GM19463 (cell line): ENCODE measurements at regions not wholly inside any gene's neighbourhood (a gene's known extent, or its start where the extent isn't known, plus 50 kb on each side); places are given as distances from the start of the nearest gene placed in this dataset.
"Not testable (repeated sequence)": the region's sequence is repeated elsewhere in the genome, so short reads cannot be mapped to it uniquely, and the experiment has no call there.

Source experiments
- ATAC-seq: cut with Tn5 transposase; IDR thresholded peaks from one replicate; pipeline ENCODE4 v1.9.1; 2021; ENCODE audit warnings: mild to moderate bottlenecking, moderate library complexity; ENCODE audit not compliant: unreplicated experiment

GRCh38 chr1:182003953-182004586, 57.4 kb downstream of the ZNF648 start:
- ATAC-seq: no peak

- no peak for ATAC-seq
Measured at GRCh38 chr1:182003025-182003725, 58.3 kb downstream of the ZNF648 start.

DNA sequence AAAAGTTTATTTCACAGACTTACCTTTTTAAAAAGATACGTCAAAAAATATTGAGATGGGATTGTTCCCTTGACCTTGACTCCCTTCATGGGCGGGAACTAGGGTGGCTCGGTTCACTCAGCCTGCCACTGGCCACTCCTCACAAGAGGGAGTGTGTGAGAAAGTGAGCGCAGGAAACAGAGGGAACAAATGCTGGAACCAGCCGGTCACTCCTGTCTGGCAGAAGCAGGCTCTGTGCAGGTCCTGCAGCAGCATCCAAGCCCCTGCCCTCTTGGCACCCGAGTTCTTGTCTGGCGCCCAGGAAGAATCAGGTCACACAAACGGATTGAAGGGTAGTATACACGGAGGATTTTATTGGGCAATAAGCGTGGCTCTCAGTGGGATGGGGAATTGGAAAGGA, 58.9 kb downstream of the ZNF648 start:
- ATAC-seq: no peak

DNA sequence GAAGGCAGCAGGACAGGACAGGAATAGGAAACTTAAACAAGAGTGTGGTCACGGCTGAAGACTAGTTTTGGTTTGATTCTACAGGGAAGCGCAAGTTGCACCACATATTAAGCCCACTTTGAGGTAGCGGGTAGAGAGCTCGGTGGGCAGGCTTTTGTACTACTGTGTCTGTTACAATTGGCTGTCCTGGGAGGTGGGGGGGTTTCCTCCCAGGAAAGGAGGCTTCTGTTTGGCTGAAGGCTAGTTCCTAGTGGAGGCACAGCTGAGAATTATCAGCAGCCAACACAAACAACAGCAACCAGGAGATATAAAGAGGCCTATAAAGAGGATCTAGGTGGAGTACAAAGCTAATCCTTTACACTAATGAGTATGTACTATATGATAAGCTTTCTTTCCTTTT, 62.7 kb downstream of the ZNF648 start:
- no peak for ATAC-seq

DNA sequence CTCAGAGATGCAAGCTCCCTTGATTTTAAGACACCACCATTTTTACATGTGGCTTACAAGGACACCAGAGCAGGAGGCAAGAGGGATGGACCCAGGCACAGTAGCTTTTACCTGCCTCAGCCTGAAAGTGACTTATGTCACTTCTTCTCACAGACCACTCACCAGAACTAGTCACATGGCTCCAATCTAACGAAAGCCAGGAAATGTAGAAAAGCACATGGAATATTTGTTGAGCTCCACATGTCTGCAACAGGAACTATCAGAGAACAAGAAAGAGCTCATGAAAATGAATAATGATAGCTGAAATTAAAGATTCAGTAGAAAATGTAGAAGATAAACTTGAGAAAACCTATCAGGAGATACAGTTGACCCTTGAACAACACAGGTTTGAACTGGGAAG, 69.4 kb downstream of the ZNF648 start:
- ATAC-seq: no peak

DNA sequence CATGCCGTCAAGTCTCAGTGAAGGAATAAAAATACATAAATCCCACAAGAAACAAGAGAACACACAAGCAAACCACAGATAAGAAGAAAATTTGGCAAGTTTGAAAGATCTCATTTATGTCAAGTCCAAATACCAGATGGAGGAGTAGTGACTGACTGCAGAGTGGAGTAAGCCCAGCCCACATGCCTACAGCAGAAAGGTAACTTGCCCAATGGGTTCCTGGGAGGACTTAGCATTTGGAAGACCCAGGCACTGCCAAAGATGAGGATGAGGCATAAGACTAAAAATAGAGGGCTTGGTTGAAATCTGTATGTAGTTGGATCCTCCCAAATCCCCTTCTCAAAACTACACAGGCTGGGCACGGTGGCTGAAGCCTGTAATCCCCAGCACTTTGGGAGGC, 70.8 kb downstream of the ZNF648 start:
- no peak for ATAC-seq

- ATAC-seq: no peak
Measured at GRCh38 chr1:181989261-181989920, 72.1 kb downstream of the ZNF648 start.

DNA sequence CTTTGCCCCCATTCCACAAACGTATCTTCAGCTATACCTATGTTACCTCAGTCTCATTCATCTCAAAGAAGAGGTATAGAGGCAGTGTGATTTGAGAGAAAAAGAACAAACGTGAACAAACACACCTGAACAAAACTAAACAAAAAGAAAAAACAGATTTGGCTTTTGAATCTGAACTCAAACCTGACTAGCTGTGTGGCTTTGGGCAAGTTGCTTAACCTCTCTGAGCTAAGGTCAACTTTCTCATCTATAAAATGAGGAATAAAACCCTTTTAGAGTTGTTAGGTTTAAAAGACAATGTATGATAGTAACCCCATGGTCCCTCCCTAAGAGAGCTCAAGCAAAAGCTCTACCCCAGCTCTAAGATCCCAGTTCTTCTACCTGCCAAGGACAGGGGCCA, 73.5 kb downstream of the ZNF648 start:
- ATAC-seq: no peak

- ATAC-seq: no peak
Measured at GRCh38 chr1:181987334-181987895, 74.1 kb downstream of the ZNF648 start.

GRCh38 chr1:181986907-181987305, 74.6 kb downstream of the ZNF648 start:
- no peak for ATAC-seq

- no peak for ATAC-seq
Measured at GRCh38 chr1:181985936-181986906, 75.3 kb downstream of the ZNF648 start.

- ATAC-seq: no peak
Measured at GRCh38 chr1:181985281-181985680, 76.2 kb downstream of the ZNF648 start.

- no peak for ATAC-seq
Measured at GRCh38 chr1:181984006-181984405, 77.5 kb downstream of the ZNF648 start.

DNA sequence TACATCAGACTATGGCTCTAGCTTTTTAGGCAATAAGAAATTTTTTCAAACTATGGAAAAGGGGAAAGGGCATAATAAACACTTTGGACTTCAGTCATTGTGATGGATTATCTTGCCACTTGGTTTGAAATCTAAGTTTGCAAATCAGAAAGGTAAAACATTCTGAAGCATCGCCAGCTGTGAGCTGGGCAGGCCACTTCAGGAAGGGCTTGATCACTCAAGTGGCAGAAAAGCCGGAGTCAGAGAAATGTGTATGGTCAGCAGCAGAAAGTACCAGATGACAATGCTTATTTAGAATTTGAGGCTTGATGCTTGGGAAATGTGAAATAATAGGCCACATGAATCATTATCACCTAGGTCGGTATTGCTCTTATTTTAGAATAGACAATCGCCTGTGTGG, 79.7 kb downstream of the ZNF648 start:
- ATAC-seq: no peak

- no peak for ATAC-seq
Measured at GRCh38 chr1:181972256-181972655, 89.3 kb downstream of the ZNF648 start.

DNA sequence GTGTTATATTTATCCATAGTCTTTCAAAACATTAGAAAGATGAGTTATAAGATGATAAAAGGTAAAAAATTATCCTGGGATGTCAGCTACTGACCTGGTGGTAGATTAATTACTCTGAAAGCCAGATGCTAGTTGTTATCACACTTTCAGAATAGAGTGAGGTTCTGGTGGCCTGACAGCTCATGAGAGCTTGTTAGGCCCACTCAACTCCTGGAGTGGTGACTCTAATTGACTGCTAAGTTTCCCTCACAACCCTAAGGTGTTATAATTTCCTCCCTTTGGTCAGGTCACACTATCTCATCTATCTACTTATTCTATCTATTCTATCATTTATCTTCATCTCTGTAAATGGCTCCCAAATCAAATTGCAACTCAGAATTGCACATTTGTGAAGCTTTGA, 90.1 kb downstream of the ZNF648 start:
- no peak for ATAC-seq

DNA sequence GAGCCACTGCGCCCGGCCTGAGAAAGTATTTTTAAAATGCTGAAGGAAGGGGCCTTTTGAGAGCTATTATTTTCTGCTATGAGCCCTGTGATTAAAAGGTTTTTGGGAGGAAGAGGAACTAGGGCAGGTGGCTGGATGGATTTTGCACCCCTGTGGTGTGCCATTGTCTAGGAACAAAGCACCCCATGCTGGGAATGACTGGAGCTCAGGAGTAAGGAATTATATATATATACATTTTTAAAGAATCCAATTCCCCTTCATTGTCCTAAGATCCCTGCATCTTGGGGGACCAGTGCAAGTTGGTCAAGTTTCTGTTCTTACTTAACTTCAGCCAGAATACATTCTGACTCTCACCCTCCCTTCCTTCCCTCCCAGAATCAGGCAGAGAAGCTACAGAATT, 91.6 kb downstream of the ZNF648 start:
- no peak for ATAC-seq

DNA sequence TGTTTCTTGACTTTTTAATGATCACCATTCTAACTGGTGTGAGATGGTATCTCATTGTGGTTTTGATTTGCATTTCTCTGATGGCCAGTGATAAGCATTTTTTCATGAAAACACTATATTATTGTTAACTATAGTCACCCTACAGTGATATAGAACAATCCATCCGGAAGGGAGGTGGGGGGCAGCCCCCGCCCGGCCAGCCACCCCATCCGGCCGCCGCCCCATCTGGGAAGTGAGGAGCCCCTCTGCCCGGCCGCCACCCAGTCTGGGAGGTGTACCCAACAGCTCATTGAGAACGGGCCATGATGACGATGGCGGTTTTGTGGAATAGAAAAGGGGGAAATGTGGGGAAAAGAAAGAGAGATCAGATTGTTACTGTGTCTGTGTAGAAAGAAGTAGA, 106.8 kb downstream of the ZNF648 start:
- ATAC-seq: not testable (repeated sequence)

- not testable (repeated sequence) for ATAC-seq
Measured at GRCh38 chr1:181954178-181954577, 107.3 kb downstream of the ZNF648 start.

DNA sequence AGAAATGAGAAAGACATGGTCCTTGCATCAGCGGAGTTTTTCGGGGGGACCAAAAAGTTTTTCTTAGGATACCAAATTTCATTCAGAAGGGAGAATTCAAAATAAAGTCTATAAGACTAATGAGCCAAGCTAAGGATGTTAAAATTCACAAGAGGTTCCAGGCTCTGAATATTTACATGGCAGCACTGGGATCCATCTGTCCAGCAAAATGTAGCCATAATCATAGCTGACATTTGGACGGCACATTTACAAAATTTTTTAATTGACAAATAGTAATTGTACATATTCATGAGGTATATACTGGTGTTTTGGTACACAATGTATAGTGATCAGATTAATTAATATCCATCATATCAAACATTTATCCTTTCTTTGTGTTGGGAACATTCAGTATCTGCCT, 107.9 kb downstream of the ZNF648 start:
- no peak for ATAC-seq

- no peak for ATAC-seq
Measured at GRCh38 chr1:181951213-181951612, 110.3 kb downstream of the ZNF648 start.
